ENCODE measurements at regions not wholly inside any gene's neighbourhood (a gene's known extent, or its start where the extent isn't known, plus 50 kb on each side); places are given as distances from the start of the nearest gene placed in this dataset.

DNA sequence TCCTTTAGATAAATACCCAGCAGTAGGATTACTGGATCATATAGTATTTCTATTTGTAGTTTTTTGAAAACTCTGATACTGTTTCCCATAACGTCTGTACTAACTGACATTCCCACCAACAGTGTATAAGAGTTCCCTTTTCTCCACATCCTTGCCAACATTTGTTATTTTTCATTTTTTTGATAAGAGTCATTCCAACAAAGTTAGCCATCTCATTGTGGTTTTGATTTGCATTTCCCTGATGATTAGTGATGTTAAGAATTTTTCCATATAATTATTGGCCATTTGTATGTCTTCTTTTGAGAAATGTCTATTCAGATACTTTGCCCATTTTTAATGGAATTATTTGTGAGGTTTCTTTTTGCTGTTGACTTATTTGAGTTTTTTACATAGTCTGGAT lies 486.0 kb downstream of the FLRT2 start:
- DNase-seq (ENCODE audit: low spot score), result no peak
- intact Hi-C loops (cut with DNase I), result no loop called here

GRCh38 chr14:86015511-86015910 lies 485.6 kb downstream of the FLRT2 start:
- no peak for DNase-seq (ENCODE audit: low spot score)
- intact Hi-C loops (cut with DNase I), result no loop called here

DNA sequence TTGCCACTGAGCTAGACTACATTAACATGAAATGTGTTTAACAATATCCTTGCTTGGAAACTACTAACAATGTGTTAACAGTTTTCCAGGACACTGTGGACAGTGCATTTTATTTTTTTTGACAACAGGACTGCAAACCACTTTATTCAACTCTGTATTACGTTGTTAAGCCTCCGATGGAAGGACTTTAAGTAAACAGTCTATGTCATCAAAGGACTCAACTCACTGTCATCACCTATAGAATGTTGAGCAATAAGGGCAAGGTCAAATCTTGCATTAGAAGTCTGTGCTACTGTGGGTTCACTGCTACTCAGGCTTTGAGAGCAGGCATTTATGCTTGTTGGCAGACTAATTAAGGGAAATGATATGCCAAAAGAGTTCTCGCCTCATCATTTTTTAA lies 483.7 kb downstream of the FLRT2 start:
- no peak for DNase-seq (ENCODE audit: low spot score)
- intact Hi-C loops (cut with DNase I), result no loop called here

DNA sequence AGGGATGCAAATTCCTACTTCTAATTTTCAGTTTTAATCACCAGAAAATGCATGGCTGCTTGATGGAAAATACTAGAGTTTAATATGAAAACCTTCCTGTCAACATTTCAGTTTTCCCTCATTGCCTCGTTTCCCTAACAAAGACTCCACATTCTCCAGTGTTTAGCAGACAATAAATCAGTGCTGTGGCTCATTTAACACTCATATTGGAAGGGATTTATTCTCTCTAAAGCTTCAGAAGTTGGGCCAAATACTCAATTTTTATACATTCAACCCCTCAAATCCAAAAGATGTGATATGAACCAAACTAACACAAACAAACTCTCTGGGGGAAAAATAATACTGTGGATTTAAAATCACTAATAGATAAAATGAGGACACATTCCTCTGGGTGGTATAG lies 482.5 kb downstream of the FLRT2 start:
- DNase-seq (ENCODE audit: low spot score), result no peak
- intact Hi-C loops (cut with DNase I), result no loop called here

GRCh38 chr14:86003998-86004397 lies 474.1 kb downstream of the FLRT2 start:
- no peak for DNase-seq (ENCODE audit: low spot score)
- intact Hi-C loops (cut with DNase I), result no loop called here

DNA sequence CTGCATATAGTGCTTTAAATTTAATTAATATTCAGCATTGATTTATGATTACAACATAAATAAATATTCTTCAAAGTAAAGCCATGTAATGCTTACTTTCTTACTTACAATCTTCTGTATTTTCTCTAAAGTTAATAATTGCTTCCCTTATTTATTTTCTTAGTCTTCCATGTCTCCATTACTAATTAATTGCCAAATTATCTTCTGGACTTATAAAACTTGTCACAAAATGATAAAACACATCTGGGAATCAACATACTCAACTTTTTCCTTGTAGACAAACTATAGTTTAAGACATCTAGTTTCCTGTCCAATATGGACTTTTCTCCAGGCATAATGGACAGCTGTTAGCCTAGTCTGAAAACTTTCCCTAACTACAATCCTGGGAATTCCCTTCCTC lies 466.6 kb downstream of the FLRT2 start:
- intact Hi-C loops (cut with DNase I), result no loop called here
- DNase-seq (ENCODE audit: low spot score), result no peak

GRCh38 chr14:85991156-85991555 lies 461.2 kb downstream of the FLRT2 start:
- intact Hi-C loops (cut with DNase I), result no loop called here
- no peak for DNase-seq (ENCODE audit: low spot score)

DNA sequence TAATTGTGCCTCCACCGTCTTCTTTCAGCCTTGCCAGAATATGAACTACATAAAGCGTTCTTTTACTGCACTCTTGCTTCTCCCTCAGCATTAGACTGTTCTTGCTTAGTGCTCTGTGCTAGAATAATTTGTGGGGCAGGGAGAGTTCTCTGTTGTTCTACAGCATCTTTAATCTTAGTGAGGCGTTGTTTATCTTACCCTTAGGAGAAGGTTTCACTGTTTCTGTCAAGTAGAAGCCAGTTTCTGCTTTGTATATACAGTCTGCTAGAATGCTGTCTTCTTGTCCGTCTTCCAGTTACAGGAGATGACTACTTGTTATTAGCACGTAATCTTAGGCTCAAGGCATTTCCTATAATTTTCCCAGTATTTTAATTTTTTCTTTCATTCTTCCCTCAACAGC lies 458.0 kb downstream of the FLRT2 start:
- intact Hi-C loops (cut with DNase I), result no loop called here
- no peak for DNase-seq (ENCODE audit: low spot score)

GRCh38 chr14:85987292-85987691 lies 457.3 kb downstream of the FLRT2 start:
- no peak for DNase-seq (ENCODE audit: low spot score)
- intact Hi-C loops (cut with DNase I), result no loop called here

DNA sequence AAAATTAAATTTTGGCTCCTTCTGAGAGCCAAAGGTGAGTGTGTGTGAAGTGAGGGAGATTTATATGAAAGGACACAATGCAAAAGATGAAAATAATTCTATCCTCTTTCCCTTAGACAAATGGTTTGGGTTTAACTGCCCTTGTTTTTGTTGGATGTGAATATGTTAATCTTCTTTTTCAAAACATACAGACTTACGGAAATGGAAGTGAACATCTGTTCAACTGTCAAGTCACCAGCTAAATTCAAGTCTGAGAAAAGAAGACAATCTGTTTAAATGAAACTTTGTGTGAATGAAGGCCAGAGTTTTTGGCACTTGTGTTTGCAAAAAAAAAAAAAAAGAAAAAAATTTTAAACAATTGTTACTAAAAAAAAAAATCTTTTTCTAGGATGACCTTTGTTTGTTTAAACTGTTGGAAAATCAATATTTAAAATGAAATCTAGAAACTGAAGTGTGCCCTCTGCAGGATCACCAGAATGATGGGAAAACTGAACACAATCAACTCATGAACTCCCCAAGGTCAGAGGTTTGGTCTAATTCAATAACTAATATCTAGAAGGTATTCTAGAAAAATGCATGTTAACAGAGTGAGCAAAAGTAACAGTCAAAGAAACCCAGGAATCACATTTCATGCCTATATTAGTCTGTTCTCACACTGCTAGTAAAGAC lies 448.8 kb downstream of the FLRT2 start:
- intact Hi-C loops (cut with DNase I), result no loop called here
- DNase-seq (ENCODE audit: low spot score), result no peak

GRCh38 chr14:85974602-85975001 lies 444.7 kb downstream of the FLRT2 start:
- intact Hi-C loops (cut with DNase I), result no loop called here
- peak; percentile 71 for DNase-seq (ENCODE audit: low spot score)

DNA sequence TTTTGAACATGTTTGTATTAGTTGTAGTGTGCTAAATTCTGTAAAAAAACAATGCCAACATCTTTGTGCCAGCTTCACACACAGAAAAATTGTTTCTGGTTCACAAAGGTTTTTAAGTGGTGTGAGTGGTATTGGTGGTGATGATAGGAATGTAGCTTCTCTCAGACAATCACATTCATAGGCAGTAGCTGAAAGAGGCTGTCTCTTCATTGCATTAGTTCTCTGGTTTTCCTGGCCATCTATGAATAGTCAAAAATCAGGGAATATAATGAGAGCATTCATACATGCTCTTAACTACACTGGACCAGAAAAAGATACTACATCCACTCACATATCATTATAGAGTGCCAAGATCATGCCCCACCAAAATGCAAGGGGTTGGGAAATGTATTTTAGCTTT lies 433.5 kb downstream of the FLRT2 start:
- no peak for DNase-seq (ENCODE audit: low spot score)
- intact Hi-C loops (cut with DNase I), result no loop called here

DNA sequence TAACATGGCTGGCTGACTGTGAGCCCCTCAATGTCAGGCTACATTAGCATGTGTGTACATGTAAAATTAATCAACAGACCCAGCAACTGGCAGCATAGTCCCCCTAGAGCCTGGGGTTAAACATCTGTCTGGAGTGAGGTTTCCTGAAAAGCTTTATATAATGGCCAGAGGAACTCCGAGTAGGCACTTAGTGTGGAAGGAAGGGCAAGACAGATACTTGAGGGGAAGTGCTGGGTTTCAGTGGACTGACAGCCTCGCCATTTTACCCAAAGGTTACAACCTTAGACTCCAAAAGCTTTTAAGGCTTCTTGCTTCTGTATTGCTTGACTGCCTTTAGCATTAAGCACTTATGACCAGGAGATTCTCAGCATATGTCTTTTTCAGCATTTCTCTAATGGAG lies 430.8 kb downstream of the FLRT2 start:
- DNase-seq (ENCODE audit: low spot score), result no peak
- intact Hi-C loops (cut with DNase I), result no loop called here

- DNase-seq (ENCODE audit: low spot score), result no peak
- intact Hi-C loops (cut with DNase I), result no loop called here
These were observed 429.1 kb downstream of the FLRT2 start for GRCh38 chr14:85959063-85959462.

DNA sequence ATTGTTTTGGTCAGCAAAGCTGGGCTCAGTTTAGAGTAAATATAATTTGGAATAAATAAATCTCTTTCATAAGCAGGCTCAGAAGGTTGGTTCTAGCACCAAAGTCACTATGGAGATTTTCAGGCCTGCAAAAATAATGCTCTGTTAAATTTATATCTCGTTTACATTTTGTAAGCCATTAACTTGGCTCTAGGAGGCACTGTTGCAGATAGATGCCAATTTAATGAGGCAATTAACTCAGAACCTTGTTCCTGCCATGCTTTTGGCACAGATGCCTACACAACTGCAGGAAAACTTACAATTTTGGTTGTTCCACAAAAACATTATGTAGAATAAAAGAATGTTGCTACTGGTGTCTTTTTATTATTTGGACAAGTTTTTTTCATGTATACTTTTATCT lies 428.1 kb downstream of the FLRT2 start:
- intact Hi-C loops (cut with DNase I), result no loop called here
- no peak for DNase-seq (ENCODE audit: low spot score)

- intact Hi-C loops (cut with DNase I), result no loop called here
These were observed 423.3 kb downstream of the FLRT2 start for GRCh38 chr14:85953265-85953664.

DNA sequence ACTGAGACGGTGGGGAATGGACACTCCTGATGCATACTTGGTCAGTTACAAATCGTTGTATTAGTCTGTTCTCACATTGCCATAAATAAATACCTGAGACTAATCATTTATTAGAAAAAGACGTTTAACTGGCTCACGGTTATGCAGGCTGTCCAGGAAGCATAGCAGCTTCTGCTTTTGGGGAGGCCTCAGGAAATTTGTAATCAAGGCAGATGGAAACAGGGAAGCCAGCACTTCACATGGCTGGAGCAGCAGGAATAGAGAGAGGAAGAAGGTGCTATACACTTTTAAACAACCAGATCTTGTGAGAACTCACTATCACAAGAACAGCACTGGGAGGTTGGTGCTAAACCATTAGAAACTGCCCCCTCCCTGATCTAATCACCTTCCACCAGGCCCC lies 418.2 kb downstream of the FLRT2 start:
- DNase-seq (ENCODE audit: low spot score), result no peak
- intact Hi-C loops (cut with DNase I), result no loop called here

More at GRCh38 chr14:85953265-85953664, 423.3 kb downstream of the FLRT2 start:
- DNase-seq (ENCODE audit: low spot score), result no peak

DNA sequence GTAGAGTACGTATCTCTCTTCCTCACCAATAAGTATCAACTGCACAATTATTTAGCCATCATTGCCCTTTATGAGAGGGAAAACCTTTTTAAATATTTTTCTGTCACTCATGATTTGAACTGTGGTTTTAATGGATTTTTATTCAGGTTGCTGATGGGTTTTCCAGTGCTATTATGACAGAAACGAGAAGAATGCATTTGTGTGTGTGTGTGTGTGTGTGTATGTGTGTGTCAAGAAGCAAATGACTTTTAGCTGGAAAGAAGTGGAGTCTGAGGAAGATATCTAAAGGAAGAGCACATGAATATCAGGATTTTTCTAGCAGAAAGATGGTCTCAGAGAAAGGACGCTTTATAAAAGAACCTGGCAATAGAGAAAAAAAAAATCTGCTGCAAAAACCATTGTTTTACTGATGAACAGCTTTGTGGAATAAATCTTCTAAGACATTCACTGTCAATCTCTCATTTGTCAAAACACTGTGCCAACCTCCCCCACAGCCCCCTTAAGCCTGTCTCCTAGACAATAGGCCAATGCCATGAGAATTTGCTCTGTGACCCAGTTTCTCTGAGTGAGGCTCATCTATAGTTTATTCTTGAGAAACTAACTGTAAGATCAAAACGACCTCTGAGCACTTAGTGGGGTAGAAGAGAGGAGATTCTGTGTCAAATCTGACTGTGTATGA lies 417.7 kb downstream of the FLRT2 start:
- intact Hi-C loops (cut with DNase I), result no loop called here
- no peak for DNase-seq (ENCODE audit: low spot score)

DNA sequence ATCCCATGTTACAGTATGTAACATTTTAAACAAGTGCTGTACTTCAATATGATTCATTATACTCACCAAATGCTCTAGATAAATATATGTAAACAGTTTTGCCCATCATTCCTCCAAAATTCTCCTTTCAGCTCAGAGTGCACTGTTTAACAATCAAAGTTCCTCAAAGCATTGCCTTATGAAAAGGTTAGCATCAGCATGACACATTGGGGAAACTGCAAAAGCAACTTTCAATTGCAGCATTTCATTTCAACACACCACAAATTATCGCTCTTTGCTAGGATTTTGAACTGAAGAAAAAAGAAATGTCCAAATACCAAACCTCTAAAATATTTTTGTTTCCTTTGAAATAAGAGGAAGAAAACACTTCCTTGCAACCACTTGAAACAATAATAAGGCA lies 413.2 kb downstream of the FLRT2 start:
- intact Hi-C loops (cut with DNase I), result no loop called here
- DNase-seq (ENCODE audit: low spot score), result no peak

DNA sequence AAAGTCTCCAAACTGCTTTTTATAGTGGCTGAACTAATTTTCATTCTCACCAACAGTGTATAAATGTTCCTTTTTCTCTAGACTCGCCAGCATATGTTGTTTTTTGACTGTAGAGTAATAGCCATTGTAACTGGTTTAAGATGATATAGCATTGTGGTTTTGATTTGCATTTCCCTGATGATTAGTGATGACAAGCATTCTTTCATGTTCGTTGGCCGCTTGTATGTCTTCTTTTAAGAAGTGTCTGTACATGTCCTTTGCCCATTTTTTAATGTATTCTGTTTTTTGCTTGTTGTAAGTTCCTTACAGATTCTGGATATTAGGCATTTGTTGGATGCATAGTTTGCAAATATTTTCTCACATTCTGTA lies 404.9 kb downstream of the FLRT2 start:
- intact Hi-C loops (cut with DNase I), result no loop called here
- no peak for DNase-seq (ENCODE audit: low spot score)

GRCh38 chr14:85934123-85934885 lies 404.4 kb downstream of the FLRT2 start:
- intact Hi-C loops (cut with DNase I), result no loop called here
- no peak for DNase-seq (ENCODE audit: low spot score)

All from posterior vena cava (tissue), 2 donors.